A549 (cell line): ENCODE measurements at regions not wholly inside any gene's neighbourhood (a gene's known extent, or its start where the extent isn't known, plus 50 kb on each side); places are given as distances from the start of the nearest gene placed in this dataset.

ENCODE experiments used
- CBX2 ChIP-seq: fragments of 200-600 bp; sonication (generic); IDR thresholded peaks from 2 replicates; pipeline ENCODE4 v1.6.1; 2016; ENCODE audit warnings: low read depth, mild to moderate bottlenecking, borderline replicate concordance
- HDAC2 ChIP-seq: fragments of 200-600 bp; sonication (generic); IDR thresholded peaks from 2 replicates; pipeline ENCODE4 v1.6.1; 2016
- POLR2A ChIP-seq: IDR thresholded peaks from 2 replicates; pipeline ENCODE4 v1.6.1; 2012; ENCODE audit warnings: mild to moderate bottlenecking, low read length
- RCOR1 ChIP-seq: fragments of 150-350 bp; IDR thresholded peaks from 2 replicates; pipeline ENCODE4 v1.6.1; 2014; ENCODE audit warnings: antibody characterized with exemption, low read length, low read depth
- TF ChIP-seq, protein P1 (sequence below): fragments of >200 bp; sonication (Bioruptor Twin); formaldehyde crosslinking; IDR thresholded peaks from 3 replicates; pipeline ENCODE4 v1.5.1; 2016
- TF ChIP-seq, protein P2 (sequence below): fragments of 450-650 bp; IDR thresholded peaks from 2 replicates; pipeline ENCODE4 v1.6.1; 2014; ENCODE audit warnings: antibody characterized with exemption

DNA sequence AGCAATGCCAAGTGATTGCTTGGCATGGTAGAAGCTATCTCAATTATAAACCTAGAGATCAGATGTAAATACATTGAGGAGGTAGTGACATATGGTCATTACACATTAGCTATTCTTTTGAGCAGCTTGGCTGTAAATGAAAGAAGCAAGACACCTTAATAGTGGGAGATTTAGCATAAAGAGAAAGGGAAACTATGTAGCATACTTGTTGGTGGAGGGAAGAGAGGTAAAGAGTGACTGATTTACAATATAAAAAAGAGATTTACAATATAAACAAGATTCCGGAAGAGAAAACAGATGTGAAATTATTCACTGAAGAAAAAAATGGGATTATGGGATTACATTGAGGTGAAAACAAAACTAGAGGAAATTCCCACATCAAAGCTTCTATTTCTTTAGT is 2009.6 kb downstream of the OLFM4 start:
- TF ChIP-seq HDAC2 (no peak), POLR2A (no peak), RCOR1 (no peak), CBX2 (no peak)
- TF ChIP-seq, protein P1, sequence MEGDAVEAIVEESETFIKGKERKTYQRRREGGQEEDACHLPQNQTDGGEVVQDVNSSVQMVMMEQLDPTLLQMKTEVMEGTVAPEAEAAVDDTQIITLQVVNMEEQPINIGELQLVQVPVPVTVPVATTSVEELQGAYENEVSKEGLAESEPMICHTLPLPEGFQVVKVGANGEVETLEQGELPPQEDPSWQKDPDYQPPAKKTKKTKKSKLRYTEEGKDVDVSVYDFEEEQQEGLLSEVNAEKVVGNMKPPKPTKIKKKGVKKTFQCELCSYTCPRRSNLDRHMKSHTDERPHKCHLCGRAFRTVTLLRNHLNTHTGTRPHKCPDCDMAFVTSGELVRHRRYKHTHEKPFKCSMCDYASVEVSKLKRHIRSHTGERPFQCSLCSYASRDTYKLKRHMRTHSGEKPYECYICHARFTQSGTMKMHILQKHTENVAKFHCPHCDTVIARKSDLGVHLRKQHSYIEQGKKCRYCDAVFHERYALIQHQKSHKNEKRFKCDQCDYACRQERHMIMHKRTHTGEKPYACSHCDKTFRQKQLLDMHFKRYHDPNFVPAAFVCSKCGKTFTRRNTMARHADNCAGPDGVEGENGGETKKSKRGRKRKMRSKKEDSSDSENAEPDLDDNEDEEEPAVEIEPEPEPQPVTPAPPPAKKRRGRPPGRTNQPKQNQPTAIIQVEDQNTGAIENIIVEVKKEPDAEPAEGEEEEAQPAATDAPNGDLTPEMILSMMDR = no peak
- TF ChIP-seq, protein P2, sequence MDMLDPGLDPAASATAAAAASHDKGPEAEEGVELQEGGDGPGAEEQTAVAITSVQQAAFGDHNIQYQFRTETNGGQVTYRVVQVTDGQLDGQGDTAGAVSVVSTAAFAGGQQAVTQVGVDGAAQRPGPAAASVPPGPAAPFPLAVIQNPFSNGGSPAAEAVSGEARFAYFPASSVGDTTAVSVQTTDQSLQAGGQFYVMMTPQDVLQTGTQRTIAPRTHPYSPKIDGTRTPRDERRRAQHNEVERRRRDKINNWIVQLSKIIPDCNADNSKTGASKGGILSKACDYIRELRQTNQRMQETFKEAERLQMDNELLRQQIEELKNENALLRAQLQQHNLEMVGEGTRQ = no peak
